ENCODE measurements at regions not wholly inside any gene's neighbourhood (a gene's known extent, or its start where the extent isn't known, plus 50 kb on each side); places are given as distances from the start of the nearest gene placed in this dataset.

DNA sequence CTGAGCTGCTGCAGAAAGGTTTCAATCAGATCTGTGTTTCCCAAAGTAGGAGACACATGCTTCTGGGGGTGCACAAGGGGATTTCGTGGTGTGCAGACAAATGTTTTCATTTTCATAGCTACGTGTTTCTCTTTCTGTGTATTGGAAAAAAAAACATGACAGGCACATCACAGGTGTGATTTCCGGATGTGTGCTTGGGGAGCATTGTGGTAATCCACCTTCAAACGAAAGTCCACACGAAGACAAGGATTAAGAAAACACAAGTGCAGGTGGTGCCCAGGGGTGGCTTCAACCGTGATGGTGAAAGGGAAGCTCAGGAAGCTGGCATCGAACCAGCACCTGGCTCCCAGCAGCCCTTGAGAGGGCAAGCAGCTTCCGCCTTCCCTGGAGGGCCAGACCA is 164.6 kb upstream of the LINGO1 start:
- Histone ChIP-seq H3K36me3 (no peaks in the 10 kb centered on the region), H3K27ac (no peak overlapping the region)
- 60 to 71% methylated on average over 3 to 7 of the region's 8 CpGs for WGBS, 2 donors (ENCODE audit: low coverage in 1 of 2)

DNA sequence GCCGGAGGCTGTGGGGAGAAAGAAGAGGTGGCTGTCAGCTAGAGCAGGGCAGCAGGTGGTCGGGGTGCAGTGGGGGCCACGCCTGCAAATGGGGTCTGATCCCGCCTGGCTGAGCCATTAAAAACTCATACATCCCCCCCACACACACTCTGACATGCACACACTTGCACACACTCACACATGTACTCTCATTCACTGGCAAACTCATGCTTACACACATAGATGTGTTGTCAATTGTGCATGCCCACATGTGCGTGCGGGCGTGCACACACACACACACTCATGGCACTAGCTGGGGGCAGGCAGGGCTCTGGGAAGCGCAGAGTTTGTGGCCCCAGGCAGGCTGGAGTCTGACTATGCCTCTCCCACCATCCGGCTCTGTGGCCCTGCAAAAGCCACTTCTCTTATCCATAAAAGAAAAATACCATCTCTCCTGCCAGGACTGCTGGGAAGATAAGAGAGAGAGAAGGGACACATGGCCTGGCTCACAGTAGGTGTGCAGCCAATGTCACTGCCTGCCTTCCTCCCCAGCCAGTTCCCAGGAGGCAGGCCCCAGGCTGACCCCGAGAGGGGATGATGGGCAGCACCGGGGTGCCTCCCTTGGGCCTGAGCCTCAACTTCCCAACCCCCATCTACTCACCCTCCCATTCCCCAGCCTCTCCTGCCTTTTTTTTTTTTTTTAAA is 163.5 kb upstream of the LINGO1 start:
- ATAC-seq, result no peak
- Histone ChIP-seq H3K36me3 (no peaks in the 10 kb centered on the region), H3K4me3 (no peak overlapping the region), H3K9me3 (no peaks in the 10 kb centered on the region), H3K27me3 (peaks cover 19% of the 10 kb centered on the region), H3K4me1 (no peaks in the 10 kb centered on the region), H3K27ac (no peak overlapping the region)
- 60% methylated on average over 1 to 5 of the region's 11 CpGs for WGBS, 2 donors (ENCODE audit: low coverage in 1 of 2)
- TF ChIP-seq POLR2AphosphoS5 (IDR thresholded peaks at IDR 0.05), result no peak
- no peak for TF ChIP-seq POLR2A (IDR thresholded peaks at IDR 0.05)
- TF ChIP-seq, protein P1, sequence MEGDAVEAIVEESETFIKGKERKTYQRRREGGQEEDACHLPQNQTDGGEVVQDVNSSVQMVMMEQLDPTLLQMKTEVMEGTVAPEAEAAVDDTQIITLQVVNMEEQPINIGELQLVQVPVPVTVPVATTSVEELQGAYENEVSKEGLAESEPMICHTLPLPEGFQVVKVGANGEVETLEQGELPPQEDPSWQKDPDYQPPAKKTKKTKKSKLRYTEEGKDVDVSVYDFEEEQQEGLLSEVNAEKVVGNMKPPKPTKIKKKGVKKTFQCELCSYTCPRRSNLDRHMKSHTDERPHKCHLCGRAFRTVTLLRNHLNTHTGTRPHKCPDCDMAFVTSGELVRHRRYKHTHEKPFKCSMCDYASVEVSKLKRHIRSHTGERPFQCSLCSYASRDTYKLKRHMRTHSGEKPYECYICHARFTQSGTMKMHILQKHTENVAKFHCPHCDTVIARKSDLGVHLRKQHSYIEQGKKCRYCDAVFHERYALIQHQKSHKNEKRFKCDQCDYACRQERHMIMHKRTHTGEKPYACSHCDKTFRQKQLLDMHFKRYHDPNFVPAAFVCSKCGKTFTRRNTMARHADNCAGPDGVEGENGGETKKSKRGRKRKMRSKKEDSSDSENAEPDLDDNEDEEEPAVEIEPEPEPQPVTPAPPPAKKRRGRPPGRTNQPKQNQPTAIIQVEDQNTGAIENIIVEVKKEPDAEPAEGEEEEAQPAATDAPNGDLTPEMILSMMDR (IDR thresholded peaks at IDR 0.05), result no peak
- no peak for TF ChIP-seq EP300 (IDR thresholded peaks at IDR 0.05)

More for the DNA sequence above, 164.6 kb upstream of the LINGO1 start:
- Histone ChIP-seq H3K4me3 (no peak overlapping the region), H3K4me1 (no peaks in the 10 kb centered on the region), H3K9me3 (no peaks in the 10 kb centered on the region), H3K27me3 (peaks cover 19% of the 10 kb centered on the region)
- no peak for ATAC-seq
- TF ChIP-seq EP300 (IDR thresholded peaks at IDR 0.05), result no peak

DNA sequence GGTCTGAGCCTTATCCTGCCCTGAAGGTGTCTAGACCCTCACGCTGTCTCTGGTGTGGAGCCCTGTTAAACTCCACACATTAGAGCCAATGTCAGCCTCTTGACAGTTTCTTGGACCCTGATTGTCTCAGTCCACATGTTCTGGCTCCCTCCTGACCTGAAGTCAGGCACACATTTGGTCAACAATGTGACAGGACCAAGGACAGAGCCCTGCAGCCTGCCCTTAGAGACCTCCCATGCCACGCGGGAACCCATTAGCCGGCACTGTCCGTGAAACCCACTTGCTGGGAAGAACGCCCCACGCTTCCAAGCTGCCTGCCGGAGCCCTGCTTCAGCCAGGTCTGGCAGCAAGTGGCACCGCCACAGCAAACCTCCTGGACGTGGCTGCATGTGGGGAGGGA is 162.7 kb upstream of the LINGO1 start:
- no peak for ATAC-seq
- TF ChIP-seq POLR2AphosphoS5 (IDR thresholded peaks at IDR 0.05) (no peak), POLR2A (IDR thresholded peaks at IDR 0.05) (no peak), EP300 (IDR thresholded peaks at IDR 0.05) (no peak)
- TF ChIP-seq, protein P1 (IDR thresholded peaks at IDR 0.05), result no peak
- 60% methylated on average over 5 of the region's 10 CpGs; no CpG with 5 or more reads in 1 of the 2 donors for WGBS, 2 donors (ENCODE audit: low coverage in 1 of 2)
- no peak overlapping the region for H3K4me3 ChIP-seq
- no peaks in the 10 kb centered on the region for H3K36me3 ChIP-seq
- no peaks in the 10 kb centered on the region for H3K9me3 ChIP-seq
- H3K4me1 ChIP-seq, result no peaks in the 10 kb centered on the region
- peaks cover 23% of the 10 kb centered on the region for H3K27me3 ChIP-seq
- H3K27ac ChIP-seq, result no peak overlapping the region

DNA sequence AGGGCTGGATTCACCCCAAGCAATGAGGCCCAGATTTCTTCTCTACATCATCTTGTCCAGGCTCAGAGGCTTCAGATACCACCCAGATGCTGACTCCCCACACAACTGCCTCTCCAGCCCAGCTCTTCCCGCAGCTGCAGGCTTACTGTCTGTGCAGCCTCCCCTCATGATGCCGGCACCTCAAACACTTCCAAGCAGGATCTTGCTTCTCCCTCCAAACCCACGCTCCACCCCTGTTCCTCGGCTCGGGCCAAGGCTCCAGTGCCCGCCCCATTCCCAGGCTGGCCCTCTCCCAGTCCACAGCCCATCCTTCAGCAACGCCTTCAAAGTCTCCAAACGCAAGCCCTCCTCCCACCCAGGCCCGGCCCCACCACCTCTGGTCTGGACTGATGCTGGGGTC is 159.2 kb upstream of the LINGO1 start:
- WGBS, 2 donors (ENCODE audit: low coverage in 1 of 2), result 58 to 90% methylated on average over 4 to 6 of the region's 9 CpGs
- Histone ChIP-seq H3K9me3 (no peaks in the 10 kb centered on the region), H3K4me3 (no peak overlapping the region)

DNA sequence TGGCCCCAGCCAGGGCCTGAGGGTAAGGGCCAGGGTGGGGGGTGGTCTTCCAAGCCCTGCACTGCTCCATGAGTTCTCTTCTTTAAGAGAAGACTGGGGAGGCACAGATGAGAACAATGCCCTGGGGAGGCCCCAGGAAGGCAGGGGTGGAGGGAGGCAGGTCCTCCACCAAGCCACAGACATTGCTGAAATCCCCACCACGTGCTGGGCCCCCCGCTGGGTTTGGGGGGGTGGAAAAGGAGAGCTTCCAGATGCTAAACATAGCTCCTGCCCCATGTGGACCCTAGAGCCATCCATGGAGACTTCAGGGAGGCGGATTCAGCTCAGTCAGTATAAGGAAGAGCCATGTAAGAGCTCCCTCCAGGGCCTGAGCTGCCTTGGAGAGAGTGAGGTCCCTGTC is 157.8 kb upstream of the LINGO1 start:
- Histone ChIP-seq H3K9me3 (no peaks in the 10 kb centered on the region), H3K36me3 (no peaks in the 10 kb centered on the region), H3K27me3 (peaks cover 50% of the 10 kb centered on the region), H3K4me3 (no peak overlapping the region), H3K27ac (no peak overlapping the region), H3K4me1 (no peaks in the 10 kb centered on the region)
- no CpG with 5 or more reads among the region's 3 CpGs for WGBS, 2 donors (ENCODE audit: low coverage in 1 of 2)
- no peak for TF ChIP-seq POLR2AphosphoS5 (IDR thresholded peaks at IDR 0.05)
- TF ChIP-seq, protein P1 (IDR thresholded peaks at IDR 0.05), result no peak
- TF ChIP-seq EP300 (IDR thresholded peaks at IDR 0.05), result no peak
- no peak for TF ChIP-seq POLR2A (IDR thresholded peaks at IDR 0.05)
- peak; percentile 20 for ATAC-seq

More for the DNA sequence above, 159.2 kb upstream of the LINGO1 start:
- Histone ChIP-seq H3K36me3 (no peaks in the 10 kb centered on the region), H3K27me3 (peaks cover 46% of the 10 kb centered on the region), H3K27ac (no peak overlapping the region), H3K4me1 (no peaks in the 10 kb centered on the region)
- TF ChIP-seq POLR2AphosphoS5 (IDR thresholded peaks at IDR 0.05), result no peak
- TF ChIP-seq EP300 (IDR thresholded peaks at IDR 0.05), result no peak
- TF ChIP-seq POLR2A (IDR thresholded peaks at IDR 0.05), result no peak
- TF ChIP-seq, protein P1 (IDR thresholded peaks at IDR 0.05), result no peak
- no peak for ATAC-seq
